GM19438 (cell line): ENCODE measurements at regions not wholly inside any gene's neighbourhood (a gene's known extent, or its start where the extent isn't known, plus 50 kb on each side); places are given as distances from the start of the nearest gene placed in this dataset.

Experiments
- ATAC-seq: cut with Tn5 transposase; IDR thresholded peaks from one replicate; pipeline ENCODE4 v1.9.1; 2021; ENCODE audit warnings: low read depth; ENCODE audit not compliant: unreplicated experiment

DNA sequence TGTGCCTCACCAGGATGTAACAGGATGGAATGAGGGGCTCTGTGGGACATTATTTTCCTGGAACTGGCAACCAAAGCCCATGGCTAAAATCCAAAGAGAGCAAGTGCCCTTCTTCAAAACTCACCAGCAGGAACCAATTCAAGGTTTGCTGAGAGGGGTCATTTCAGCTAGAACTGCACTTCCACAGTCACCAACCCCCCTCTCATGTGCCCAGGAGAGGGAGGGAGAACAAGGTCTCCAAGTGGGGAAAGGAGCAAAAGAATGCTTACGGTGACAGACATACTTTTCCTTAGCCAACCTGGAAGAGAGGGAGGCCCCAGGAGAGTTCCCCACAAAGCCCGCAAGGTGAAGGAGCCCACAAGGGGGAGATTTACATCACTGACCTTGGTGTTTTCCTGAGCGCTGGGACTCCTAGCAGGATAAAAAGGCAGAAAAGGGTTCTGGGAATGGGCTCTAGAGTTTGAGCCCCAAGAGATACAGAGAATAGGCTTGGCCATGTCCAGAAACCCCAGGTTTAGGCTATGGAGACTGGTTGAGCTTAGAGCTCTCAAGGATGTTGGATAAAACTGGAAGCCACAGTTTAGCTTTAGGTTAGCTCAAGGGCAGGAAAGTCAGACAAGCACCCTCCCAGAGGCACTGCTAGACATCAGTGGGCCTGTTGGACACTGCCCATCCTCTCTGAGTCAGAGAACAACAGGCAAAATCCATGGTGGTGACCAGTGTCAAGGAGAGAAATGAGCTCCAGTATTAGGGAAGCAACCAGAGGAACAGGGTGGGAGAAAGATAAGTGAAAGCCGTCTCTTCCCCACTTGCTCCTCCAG lies 63.9 kb upstream of the GHITM start:
- ATAC-seq, result no peak

- ATAC-seq, result no peak
Observed at GRCh38 chr10:84076047-84076388, 63.3 kb upstream of the GHITM start.

- ATAC-seq, result no peak
Observed at GRCh38 chr10:84076540-84077195, 62.6 kb upstream of the GHITM start.

GRCh38 chr10:84077768-84078167 lies 61.5 kb upstream of the GHITM start:
- ATAC-seq, result no peak

GRCh38 chr10:84078771-84079170 lies 60.5 kb upstream of the GHITM start:
- ATAC-seq, result no peak

DNA sequence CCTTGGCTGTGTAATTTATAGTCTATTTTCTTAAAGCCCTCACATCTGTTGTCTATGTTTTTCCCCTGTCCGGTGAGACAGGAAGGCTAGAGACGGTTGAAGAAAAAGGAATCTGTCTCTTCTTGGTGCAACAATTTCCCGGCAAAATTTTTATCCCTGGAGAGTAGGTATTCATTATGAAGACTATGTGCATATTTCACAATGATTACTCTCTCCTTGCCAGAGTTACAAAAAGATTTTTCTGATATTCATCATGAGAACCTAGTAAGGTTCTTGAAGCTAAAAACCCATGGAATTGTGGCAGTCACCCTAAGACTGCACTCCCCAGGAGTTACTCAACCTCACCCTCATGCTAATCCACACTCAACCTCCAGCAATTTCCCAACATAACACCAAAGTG lies 55.0 kb upstream of the GHITM start:
- no peak for ATAC-seq

- ATAC-seq, result no peak
Observed at GRCh38 chr10:84087202-84087601, 52.1 kb upstream of the GHITM start.

DNA sequence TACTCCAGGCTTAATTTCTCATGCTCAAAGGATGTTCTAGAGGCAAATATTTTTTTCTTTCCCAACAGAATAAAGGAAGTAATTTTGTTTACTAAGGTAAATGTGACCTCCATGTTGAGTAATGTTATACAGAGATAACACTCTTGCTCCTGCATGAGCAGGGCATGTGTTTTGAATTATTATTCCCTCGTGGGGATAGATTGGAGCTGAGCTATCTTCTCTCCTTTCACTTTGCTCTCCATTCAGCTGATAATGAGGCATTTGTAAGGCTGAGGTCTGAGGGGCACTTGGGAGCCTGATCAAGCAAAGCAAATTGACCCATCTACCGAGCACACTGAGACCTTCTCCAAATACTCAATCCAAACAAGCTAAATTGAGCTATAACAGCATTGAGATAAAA lies 50.7 kb upstream of the GHITM start:
- no peak for ATAC-seq

DNA sequence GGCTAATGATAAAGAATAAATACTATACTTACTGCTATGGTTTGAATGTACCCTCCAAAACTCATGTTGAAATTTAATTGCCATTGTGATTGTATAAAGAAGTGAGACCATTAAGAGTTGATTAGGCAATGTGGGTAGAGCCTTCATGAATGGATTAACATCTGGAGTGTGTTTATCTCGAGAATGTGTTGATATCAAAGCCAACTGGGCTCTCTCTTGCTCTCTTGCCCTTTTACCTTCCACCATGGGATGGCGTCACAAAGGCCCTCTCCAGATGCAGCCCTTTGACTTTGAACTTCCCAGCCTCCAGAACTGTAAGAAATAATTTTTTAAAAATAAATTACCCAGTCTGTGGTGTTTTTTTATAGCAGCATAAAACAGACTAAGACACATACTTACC lies 50.1 kb upstream of the GHITM start:
- ATAC-seq, result no peak
